Psoas muscle (tissue), 7 donors: ENCODE measurements at regions not wholly inside any gene's neighbourhood (a gene's known extent, or its start where the extent isn't known, plus 50 kb on each side); places are given as distances from the start of the nearest gene placed in this dataset.
"Not testable (repeated sequence)": the region's sequence is repeated elsewhere in the genome, so short reads cannot be mapped to it uniquely, and the experiment has no call there.

Experiments used
- ATAC-seq, 4 donors: fragments of 200-7000 bp; cut with Tn5 transposase; one replicate each; pipeline ENCODE4 v1.9.1; 2020; ENCODE audit warnings: moderate library complexity in 3 of 4, mild to moderate bottlenecking in 2 of 4
- DNase-seq, 2 donors: peaks; one replicate each; pipeline ENCODE4 v3.0.0-alpha.2; 2020
- H3K27ac ChIP-seq: fragments of 200-600 bp; one replicate; pipeline ENCODE4 v1.8.0; 2022
- H3K27me3 ChIP-seq, 3 donors: fragments of 200-600 bp in 1 of 3; one replicate each; pipeline versions ENCODE4 v1.6.1 to v1.8.0; 2013 to 2022; ENCODE audit warnings: low read length in 2 of 3, mild to moderate bottlenecking in 2 of 3, moderate library complexity in 1 of 3; ENCODE audit not compliant: insufficient read depth in 3 of 3
- H3K36me3 ChIP-seq, 2 donors: fragments of 200-600 bp in 1 of 2; one replicate each; pipeline versions ENCODE4 v1.6.1 to v1.8.0; 2013 to 2022; ENCODE audit warnings: low read depth in 1 of 2, mild to moderate bottlenecking in 1 of 2, moderate library complexity in 1 of 2; ENCODE audit not compliant: insufficient read depth in 1 of 2
- H3K4me1 ChIP-seq: fragments of 200-600 bp; one replicate; pipeline ENCODE4 v1.8.0; 2022
- H3K4me3 ChIP-seq: fragments of 200-600 bp; one replicate; pipeline ENCODE4 v1.8.0; 2022; ENCODE audit warnings: mild to moderate bottlenecking
- H3K9me3 ChIP-seq: fragments of 200-600 bp; one replicate; pipeline ENCODE4 v1.8.0; 2022
- WGBS, 3 donors: extraction: QIAGEN DNeasy Blood & Tissue Kit; methylation state at CpG; one replicate each; pipeline versions ENCODE4 v1.1.6 to v1.1.7; 2013; 5-methylcytosine and 5-hydroxymethylcytosine counted together
- intact Hi-C, 2 donors: fragments of 100-400 bp; cut with DNase I; formaldehyde crosslinking; loops; one replicate each; pipeline versions ENCODE4 v1.11.0 to v1.14.2; 2022
- TF ChIP-seq, protein P1 (sequence below): fragments of 200-600 bp; IDR thresholded peaks from one replicate; pipeline ENCODE4 v1.8.0; 2022; ENCODE audit warnings: antibody characterized with exemption
- donor health status: healthy with polysubstance abuse.
- donor health status: DM: no; HTN: no; CAD: no; lungs with moderate emphysema.
- donor health status: Bipolar disorder and iron deficiency.
- donor health status: healthy.
- donor health status: DM: yes; HTN: yes; CAD: no.
- donor health status: DM: no; HTN: no; CAD: no.
- donor health status: DM: yes; HTN: yes; CAD: no.

DNA sequence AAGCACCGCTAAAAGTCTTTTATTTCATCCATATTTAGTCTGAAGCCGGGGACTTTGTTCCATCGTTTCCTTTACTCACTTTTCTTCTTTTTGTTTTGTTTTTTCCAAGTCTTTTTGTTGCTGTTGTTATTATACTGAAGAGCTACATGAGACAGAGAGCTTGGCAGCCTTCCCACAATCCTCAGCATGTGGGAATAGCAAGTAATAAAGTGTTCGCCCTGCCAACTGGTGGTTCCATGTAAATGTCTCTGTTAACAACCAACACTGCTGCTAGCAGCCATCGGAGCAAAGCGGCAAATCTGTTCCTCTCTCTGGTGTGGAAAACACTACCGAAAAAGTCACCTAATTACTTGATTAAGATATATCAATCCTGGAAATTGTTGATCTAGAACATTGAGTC is 437.8 kb upstream of the ID4 start:
- WGBS, 3 donors: 43 to 54% (median 44%) methylated on average over 7 of the region's 7 CpGs
- DNase-seq (no peak), ATAC-seq (no peak)
- Histone ChIP-seq H3K4me1 (no peaks in the 10 kb centered on the region), H3K36me3 (no peaks in the 10 kb centered on the region), H3K27ac (no peak overlapping the region), H3K27me3 (no peaks in the 10 kb centered on the region), H3K9me3 (peaks cover under 1% of the 10 kb centered on the region), H3K4me3 (no peak overlapping the region)
- TF ChIP-seq, protein P1, sequence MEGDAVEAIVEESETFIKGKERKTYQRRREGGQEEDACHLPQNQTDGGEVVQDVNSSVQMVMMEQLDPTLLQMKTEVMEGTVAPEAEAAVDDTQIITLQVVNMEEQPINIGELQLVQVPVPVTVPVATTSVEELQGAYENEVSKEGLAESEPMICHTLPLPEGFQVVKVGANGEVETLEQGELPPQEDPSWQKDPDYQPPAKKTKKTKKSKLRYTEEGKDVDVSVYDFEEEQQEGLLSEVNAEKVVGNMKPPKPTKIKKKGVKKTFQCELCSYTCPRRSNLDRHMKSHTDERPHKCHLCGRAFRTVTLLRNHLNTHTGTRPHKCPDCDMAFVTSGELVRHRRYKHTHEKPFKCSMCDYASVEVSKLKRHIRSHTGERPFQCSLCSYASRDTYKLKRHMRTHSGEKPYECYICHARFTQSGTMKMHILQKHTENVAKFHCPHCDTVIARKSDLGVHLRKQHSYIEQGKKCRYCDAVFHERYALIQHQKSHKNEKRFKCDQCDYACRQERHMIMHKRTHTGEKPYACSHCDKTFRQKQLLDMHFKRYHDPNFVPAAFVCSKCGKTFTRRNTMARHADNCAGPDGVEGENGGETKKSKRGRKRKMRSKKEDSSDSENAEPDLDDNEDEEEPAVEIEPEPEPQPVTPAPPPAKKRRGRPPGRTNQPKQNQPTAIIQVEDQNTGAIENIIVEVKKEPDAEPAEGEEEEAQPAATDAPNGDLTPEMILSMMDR: no peak
- intact Hi-C loops: no loop called here

DNA sequence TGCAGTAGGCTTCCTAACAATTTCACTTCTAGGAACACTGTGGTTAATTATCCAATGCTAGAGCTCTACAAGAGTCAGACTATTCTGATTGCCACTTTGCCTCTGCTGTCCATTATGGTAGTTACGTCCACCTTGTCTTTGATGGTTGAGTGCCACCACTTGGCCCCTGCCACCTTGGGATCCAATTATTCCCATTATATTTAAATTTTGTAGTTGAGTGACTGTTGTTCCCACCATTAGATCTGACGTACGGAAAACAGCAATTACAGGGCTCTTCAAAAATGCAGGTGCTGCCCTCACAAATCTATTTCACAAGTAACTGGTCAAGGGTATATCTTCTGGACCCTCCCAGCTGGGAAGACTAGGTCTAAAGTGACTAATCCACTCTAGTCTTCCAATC is 432.3 kb upstream of the ID4 start:
- H3K4me3 ChIP-seq, H3K4me1 ChIP-seq, H3K9me3 ChIP-seq, intact Hi-C loops, DNase-seq, ATAC-seq, H3K27me3 ChIP-seq, H3K36me3 ChIP-seq, H3K27ac ChIP-seq: not testable (repeated sequence)
- WGBS, 3 donors: 72 to 91% (median 80%) methylated on average over 3 of the region's 3 CpGs

DNA sequence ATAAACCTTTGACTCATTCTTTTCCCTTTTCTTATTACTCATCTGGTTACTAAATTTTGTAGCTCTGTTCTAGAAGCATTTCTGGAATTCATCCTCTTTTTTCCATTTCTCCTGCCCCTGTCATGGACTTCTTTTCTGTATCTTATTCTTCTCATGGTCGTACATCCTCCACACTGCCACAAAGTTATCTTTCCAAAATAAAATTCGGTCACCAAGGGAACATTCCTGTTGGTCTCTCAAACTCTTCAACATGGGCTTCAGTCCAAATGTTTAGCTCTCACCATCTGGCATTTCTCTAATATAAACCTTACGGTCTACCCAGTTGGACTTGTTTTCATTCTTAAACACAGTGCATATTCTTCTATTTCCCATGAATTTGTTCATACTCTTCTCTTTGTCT is 428.8 kb upstream of the ID4 start:
- Histone ChIP-seq H3K36me3 (no peaks in the 10 kb centered on the region), H3K4me3 (no peak overlapping the region), H3K4me1 (no peaks in the 10 kb centered on the region), H3K9me3 (peaks cover 6% of the 10 kb centered on the region), H3K27ac (no peak overlapping the region), H3K27me3 (no peaks in the 10 kb centered on the region)
- intact Hi-C loops: no loop called here
- no peak for ATAC-seq
- TF ChIP-seq, protein P1: no peak
- 33 to 44% (median 38%) methylated on average over 3 of the region's 3 CpGs for WGBS, 3 donors
- no peak for DNase-seq

DNA sequence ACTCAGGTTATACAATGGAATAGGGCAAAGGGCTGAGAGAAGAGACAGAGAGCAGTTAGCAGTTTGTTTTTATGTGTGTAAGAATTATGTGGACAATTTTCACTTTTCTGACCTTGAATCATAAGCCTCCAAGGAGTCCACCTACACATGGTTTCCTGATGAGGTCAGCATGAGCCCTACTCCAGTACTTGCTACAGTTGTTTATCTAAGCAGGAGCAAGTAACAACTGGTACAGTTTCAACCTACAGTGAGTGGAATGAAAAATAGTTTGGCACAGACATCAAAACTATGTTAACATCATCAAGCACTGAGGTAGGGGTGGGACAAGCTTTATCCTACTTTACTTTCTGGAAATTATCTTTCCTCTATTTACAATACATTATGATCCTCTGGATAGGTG is 426.7 kb upstream of the ID4 start:
- DNase-seq (no peak), ATAC-seq (no peak)
- H3K36me3 ChIP-seq: no peaks in the 10 kb centered on the region
- no peak overlapping the region for H3K27ac ChIP-seq
- TF ChIP-seq, protein P1: no peak
- H3K27me3 ChIP-seq: no peaks in the 10 kb centered on the region
- H3K9me3 ChIP-seq: no peaks in the 10 kb centered on the region
- no peak overlapping the region for H3K4me3 ChIP-seq
- intact Hi-C loops: no loop called here
- no peaks in the 10 kb centered on the region for H3K4me1 ChIP-seq

DNA sequence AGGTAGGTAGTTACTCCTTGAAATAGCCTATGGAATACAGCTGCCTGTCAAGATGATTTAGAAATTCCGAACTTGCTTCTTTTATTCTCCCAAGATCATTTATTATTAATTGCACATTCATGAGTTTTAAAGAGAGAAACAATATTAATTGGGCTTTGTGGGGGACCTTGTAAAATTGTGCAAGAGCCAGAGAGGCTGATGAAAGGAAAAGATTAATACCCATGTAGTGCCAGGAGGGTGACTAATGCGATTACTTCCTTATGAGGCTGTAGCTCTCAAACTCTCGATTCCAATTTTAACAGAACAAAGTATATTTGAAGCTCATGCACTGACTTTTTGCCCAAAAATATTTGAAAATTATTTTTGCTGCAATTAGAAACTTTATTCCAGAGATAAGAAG is 423.8 kb upstream of the ID4 start:
- 57 to 70% (median 60%) methylated on average over 3 of the region's 3 CpGs for WGBS, 3 donors
- H3K27me3 ChIP-seq: no peaks in the 10 kb centered on the region
- intact Hi-C loops: no loop called here
- H3K4me3 ChIP-seq: no peak overlapping the region
- H3K27ac ChIP-seq: no peak overlapping the region
- ATAC-seq: no peak
- H3K36me3 ChIP-seq: no peaks in the 10 kb centered on the region
- peaks cover 9% of the 10 kb centered on the region for H3K9me3 ChIP-seq
- no peaks in the 10 kb centered on the region for H3K4me1 ChIP-seq
- TF ChIP-seq, protein P1: no peak
- no peak for DNase-seq
